Glutamatergic neuron (in vitro differentiated cells): ENCODE measurements at regions not wholly inside any gene's neighbourhood (a gene's known extent, or its start where the extent isn't known, plus 50 kb on each side); places are given as distances from the start of the nearest gene placed in this dataset.

ENCODE experiments used
- DNase-seq: peaks from one replicate; pipeline ENCODE4 v3.0.0; 2022
- H3K27ac Mint-ChIP-seq: one replicate; pipeline ENCODE4 v1.8.0; 2020; ENCODE audit warnings: mild to moderate bottlenecking, mixed read lengths, inconsistent platforms; ENCODE audit not compliant: unreplicated experiment
- H3K27me3 Mint-ChIP-seq: one replicate; pipeline ENCODE4 v1.8.0; 2020; ENCODE audit warnings: mild to moderate bottlenecking, moderate library complexity, mixed read lengths, inconsistent platforms; ENCODE audit not compliant: unreplicated experiment
- H3K36me3 Mint-ChIP-seq: one replicate; pipeline ENCODE4 v1.8.0; 2020; ENCODE audit warnings: mild to moderate bottlenecking, mixed read lengths, inconsistent platforms; ENCODE audit not compliant: unreplicated experiment
- H3K4me1 Mint-ChIP-seq: one replicate; pipeline ENCODE4 v1.8.0; 2020; ENCODE audit warnings: mild to moderate bottlenecking, low read depth, mixed read lengths, inconsistent platforms; ENCODE audit not compliant: unreplicated experiment
- H3K4me3 Mint-ChIP-seq: one replicate; pipeline ENCODE4 v1.8.0; 2020; ENCODE audit warnings: mild to moderate bottlenecking, mixed read lengths, inconsistent platforms; ENCODE audit not compliant: unreplicated experiment
- H3K9me3 Mint-ChIP-seq: one replicate; pipeline ENCODE4 v1.8.0; 2020; ENCODE audit warnings: mild to moderate bottlenecking, moderate library complexity, mixed read lengths, inconsistent platforms; ENCODE audit not compliant: unreplicated experiment
- TF ChIP-seq, protein P1 (sequence below): fragments of 200-600 bp; sonication (generic); IDR thresholded peaks from one replicate; pipeline ENCODE4 v1.5.0; 2021; ENCODE audit not compliant: partially characterized antibody, unreplicated experiment

DNA sequence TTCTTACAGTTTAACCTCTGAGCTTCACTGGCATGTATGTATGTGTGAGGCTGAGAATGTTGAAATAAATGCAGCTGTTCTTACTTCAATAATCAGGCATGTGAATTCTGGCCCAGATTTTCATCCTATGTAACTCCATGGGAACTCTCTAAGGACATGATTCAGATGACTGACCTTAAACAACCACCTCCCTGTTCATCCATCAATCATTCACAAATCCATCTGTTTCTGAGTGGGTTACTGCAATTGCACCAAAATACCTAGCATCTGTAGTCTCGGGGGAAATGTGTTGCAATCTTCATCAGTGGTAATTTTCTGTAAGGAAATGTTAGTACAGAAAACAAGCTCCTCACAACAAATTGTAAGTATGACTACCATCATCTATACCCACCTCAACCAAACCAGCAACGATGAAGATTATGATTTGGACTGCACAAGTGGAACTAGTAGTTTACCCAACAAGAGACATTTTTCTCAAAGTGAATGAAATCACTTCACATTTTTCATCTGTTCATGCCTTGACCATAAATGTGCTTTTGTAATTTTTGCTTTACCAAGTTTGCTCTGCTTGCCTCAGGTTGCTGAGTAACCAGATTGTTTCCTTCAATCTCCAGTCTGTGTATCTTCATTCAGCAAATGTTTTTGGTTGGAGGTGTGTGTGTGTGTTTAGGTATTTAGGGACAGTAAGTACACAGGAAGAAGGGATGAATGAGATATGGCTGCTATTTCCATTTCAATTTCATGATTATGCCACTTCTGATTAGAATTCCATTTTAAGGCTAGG is 65.7 kb upstream of the FZD8 start:
- H3K9me3 Mint-ChIP-seq, result peaks cover 7% of the 10 kb centered on the region
- H3K36me3 Mint-ChIP-seq, result no peaks in the 10 kb centered on the region
- DNase-seq, result no peak
- no peak overlapping the region for H3K4me3 Mint-ChIP-seq
- no peaks in the 10 kb centered on the region for H3K27me3 Mint-ChIP-seq
- TF ChIP-seq, protein P1, sequence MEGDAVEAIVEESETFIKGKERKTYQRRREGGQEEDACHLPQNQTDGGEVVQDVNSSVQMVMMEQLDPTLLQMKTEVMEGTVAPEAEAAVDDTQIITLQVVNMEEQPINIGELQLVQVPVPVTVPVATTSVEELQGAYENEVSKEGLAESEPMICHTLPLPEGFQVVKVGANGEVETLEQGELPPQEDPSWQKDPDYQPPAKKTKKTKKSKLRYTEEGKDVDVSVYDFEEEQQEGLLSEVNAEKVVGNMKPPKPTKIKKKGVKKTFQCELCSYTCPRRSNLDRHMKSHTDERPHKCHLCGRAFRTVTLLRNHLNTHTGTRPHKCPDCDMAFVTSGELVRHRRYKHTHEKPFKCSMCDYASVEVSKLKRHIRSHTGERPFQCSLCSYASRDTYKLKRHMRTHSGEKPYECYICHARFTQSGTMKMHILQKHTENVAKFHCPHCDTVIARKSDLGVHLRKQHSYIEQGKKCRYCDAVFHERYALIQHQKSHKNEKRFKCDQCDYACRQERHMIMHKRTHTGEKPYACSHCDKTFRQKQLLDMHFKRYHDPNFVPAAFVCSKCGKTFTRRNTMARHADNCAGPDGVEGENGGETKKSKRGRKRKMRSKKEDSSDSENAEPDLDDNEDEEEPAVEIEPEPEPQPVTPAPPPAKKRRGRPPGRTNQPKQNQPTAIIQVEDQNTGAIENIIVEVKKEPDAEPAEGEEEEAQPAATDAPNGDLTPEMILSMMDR, result no peak
- H3K27ac Mint-ChIP-seq, result no peak overlapping the region
- peaks cover 13% of the 10 kb centered on the region for H3K4me1 Mint-ChIP-seq

DNA sequence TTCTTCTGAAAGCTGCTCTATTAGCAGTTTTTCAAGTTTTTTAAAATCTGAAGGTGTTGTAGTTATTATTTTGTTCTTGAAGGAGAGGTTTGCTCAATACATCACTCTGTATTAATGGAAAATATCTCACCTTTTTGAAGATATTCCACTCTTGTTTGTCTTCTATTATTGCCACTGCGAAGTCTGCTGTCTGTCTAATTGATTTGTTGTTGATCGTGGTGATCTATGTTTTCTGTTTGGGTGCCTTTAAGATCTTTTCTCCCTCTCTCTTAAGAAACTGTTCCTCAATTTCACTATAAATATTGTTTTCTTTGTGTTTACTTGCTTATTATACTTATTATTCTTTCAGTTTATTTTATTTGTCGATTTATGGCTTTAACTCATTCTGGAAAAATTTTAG is 64.9 kb upstream of the FZD8 start:
- Mint-ChIP-seq H3K27me3 (no peaks in the 10 kb centered on the region), H3K9me3 (peaks cover 7% of the 10 kb centered on the region), H3K27ac (no peak overlapping the region), H3K4me3 (no peak overlapping the region), H3K4me1 (peaks cover 10% of the 10 kb centered on the region), H3K36me3 (no peaks in the 10 kb centered on the region)
- no peak for DNase-seq
- TF ChIP-seq, protein P1, result no peak

DNA sequence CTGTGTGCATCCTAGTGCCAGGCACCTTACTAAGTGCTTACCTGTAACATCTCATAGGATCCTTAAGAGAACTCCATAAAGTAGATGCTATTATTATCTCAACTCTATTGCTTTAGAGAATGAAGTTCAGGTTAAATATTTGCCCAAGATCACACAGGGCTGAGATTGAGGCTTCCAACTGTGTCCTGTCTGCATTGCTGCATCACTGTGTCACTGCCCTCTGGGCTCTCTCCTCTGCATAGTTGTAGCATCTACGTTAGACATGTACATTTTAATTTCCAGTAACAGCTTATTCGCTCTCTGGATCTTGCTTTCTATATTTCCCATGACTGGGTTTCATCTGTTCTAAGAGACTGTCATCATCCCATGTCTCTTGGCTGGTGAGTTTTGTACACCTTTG is 63.6 kb upstream of the FZD8 start:
- H3K9me3 Mint-ChIP-seq, result peaks cover 7% of the 10 kb centered on the region
- H3K27me3 Mint-ChIP-seq, result no peaks in the 10 kb centered on the region
- peaks cover 7% of the 10 kb centered on the region for H3K4me1 Mint-ChIP-seq
- H3K36me3 Mint-ChIP-seq, result peaks cover 7% of the 10 kb centered on the region
- no peak overlapping the region for H3K4me3 Mint-ChIP-seq
- TF ChIP-seq, protein P1, result no peak
- no peak overlapping the region for H3K27ac Mint-ChIP-seq
- no peak for DNase-seq

DNA sequence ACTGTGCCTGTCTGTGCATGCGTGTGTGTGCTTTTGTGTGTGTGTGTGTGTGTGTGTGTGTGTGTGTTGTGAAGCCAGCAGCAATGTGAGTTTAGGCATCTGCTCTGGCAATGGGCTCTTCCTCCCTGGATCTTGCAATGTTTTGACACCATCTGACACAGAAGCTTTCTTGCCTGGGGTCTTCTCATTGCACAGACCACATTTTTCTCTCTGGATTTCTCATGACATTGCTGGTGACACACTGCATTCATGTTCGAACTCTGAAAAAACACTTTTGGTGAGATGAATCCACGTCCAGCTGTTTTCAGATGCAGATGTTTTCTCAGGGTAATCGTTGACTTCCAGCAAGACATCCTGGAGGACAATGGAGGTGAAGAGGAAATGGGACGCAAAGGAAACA is 63.0 kb upstream of the FZD8 start:
- Mint-ChIP-seq H3K27me3 (no peaks in the 10 kb centered on the region), H3K36me3 (peaks cover 7% of the 10 kb centered on the region), H3K4me3 (no peak overlapping the region), H3K4me1 (peaks cover 7% of the 10 kb centered on the region), H3K27ac (no peak overlapping the region), H3K9me3 (peaks cover 7% of the 10 kb centered on the region)
- TF ChIP-seq, protein P1, result no peak
- DNase-seq, result no peak

DNA sequence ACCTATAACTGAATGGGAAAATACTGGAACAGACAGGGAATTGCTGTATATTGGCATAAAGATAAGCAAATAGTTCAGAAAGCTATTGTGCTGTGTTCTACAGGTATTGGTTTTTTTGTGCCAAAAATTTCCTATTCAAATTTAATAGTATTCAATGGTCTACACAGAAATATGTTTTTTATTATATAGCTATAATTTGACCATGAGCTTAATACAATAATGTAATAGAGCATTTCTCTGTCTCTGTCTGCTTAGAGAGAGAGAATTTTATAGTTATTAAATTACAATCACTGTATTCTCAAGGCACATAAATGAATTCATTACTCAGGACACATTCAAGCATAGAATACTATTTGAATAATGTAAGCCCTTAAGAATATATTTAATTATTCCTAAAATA is 62.3 kb upstream of the FZD8 start:
- H3K9me3 Mint-ChIP-seq, result peaks cover 7% of the 10 kb centered on the region

More for the DNA sequence above, 62.3 kb upstream of the FZD8 start:
- no peak overlapping the region for H3K4me3 Mint-ChIP-seq
- TF ChIP-seq, protein P1, result no peak
- peaks cover 7% of the 10 kb centered on the region for H3K36me3 Mint-ChIP-seq
- no peak overlapping the region for H3K27ac Mint-ChIP-seq
- no peak for DNase-seq
- peaks cover 1% of the 10 kb centered on the region for H3K27me3 Mint-ChIP-seq
- H3K4me1 Mint-ChIP-seq, result peaks cover 13% of the 10 kb centered on the region
